T-helper 17 cell (primary cell): ENCODE measurements at regions not wholly inside any gene's neighbourhood (a gene's known extent, or its start where the extent isn't known, plus 50 kb on each side); places are given as distances from the start of the nearest gene placed in this dataset.
"Not testable (repeated sequence)": the region's sequence is repeated elsewhere in the genome, so short reads cannot be mapped to it uniquely, and the experiment has no call there.

Experiments
- ATAC-seq: fragments of 150-1000 bp; cut with Tn5 transposase; 2 replicates; pipeline ENCODE4 v1.10.0; 2021; ENCODE audit warnings: mild to moderate bottlenecking, moderate library complexity
- DNase-seq, 3 donors: peaks; one replicate each; pipeline versions ENCODE4 v3.0.0 to v3.0.0-alpha.2; 2020 to 2021
- H3K9me3 ChIP-seq: one replicate; pipeline ENCODE4 v1.7.0; 2013; ENCODE audit warnings: low read length, mild to moderate bottlenecking; ENCODE audit not compliant: control insufficient read depth, poor library complexity, severe bottlenecking
- H3K27ac Mint-ChIP-seq: one replicate; pipeline ENCODE4 v1.8.0; 2022; ENCODE audit warnings: mild to moderate bottlenecking, moderate library complexity, mixed read lengths
- H3K27me3 Mint-ChIP-seq: one replicate; pipeline ENCODE4 v1.8.0; 2022; ENCODE audit warnings: mixed read lengths
- H3K36me3 Mint-ChIP-seq: one replicate; pipeline ENCODE4 v1.8.0; 2022; ENCODE audit warnings: low read depth, mixed read lengths
- H3K4me1 Mint-ChIP-seq: one replicate; pipeline ENCODE4 v1.8.0; 2022; ENCODE audit warnings: mild to moderate bottlenecking, mixed read lengths
- H3K4me3 Mint-ChIP-seq: one replicate; pipeline ENCODE4 v1.8.0; 2022; ENCODE audit warnings: mild to moderate bottlenecking, moderate library complexity, mixed read lengths

- not testable (repeated sequence) for DNase-seq, H3K36me3 Mint-ChIP-seq, H3K4me3 Mint-ChIP-seq, H3K27ac Mint-ChIP-seq, H3K4me1 Mint-ChIP-seq, ATAC-seq, H3K27me3 Mint-ChIP-seq, H3K9me3 ChIP-seq
These were observed 312.3 kb downstream of the TUBA3C start for GRCh38 chr13:18869365-18869764.

GRCh38 chr13:18837986-18838629 is 343.5 kb downstream of the TUBA3C start:
- ATAC-seq, H3K27me3 Mint-ChIP-seq, H3K27ac Mint-ChIP-seq, H3K36me3 Mint-ChIP-seq, H3K4me1 Mint-ChIP-seq, H3K4me3 Mint-ChIP-seq, DNase-seq, H3K9me3 ChIP-seq: not testable (repeated sequence)

GRCh38 chr13:18837179-18837745 is 344.4 kb downstream of the TUBA3C start:
- H3K4me3 Mint-ChIP-seq, H3K9me3 ChIP-seq: not testable (repeated sequence)

GRCh38 chr13:18836371-18837178 is 345.0 kb downstream of the TUBA3C start:
- ATAC-seq, H3K36me3 Mint-ChIP-seq, H3K4me1 Mint-ChIP-seq, DNase-seq, H3K4me3 Mint-ChIP-seq, H3K27ac Mint-ChIP-seq, H3K9me3 ChIP-seq, H3K27me3 Mint-ChIP-seq: not testable (repeated sequence)

More at GRCh38 chr13:18837179-18837745, 344.4 kb downstream of the TUBA3C start:
- not testable (repeated sequence) for H3K27ac Mint-ChIP-seq, H3K4me1 Mint-ChIP-seq, DNase-seq, ATAC-seq, H3K27me3 Mint-ChIP-seq, H3K36me3 Mint-ChIP-seq

- not testable (repeated sequence) for ATAC-seq, DNase-seq, H3K27me3 Mint-ChIP-seq, H3K9me3 ChIP-seq, H3K4me3 Mint-ChIP-seq, H3K4me1 Mint-ChIP-seq, H3K27ac Mint-ChIP-seq, H3K36me3 Mint-ChIP-seq
These were observed 345.9 kb downstream of the TUBA3C start for GRCh38 chr13:18835754-18836153.

GRCh38 chr13:18824678-18825077 is 356.9 kb downstream of the TUBA3C start:
- H3K9me3 ChIP-seq, H3K27me3 Mint-ChIP-seq, ATAC-seq, H3K36me3 Mint-ChIP-seq, H3K4me1 Mint-ChIP-seq, H3K27ac Mint-ChIP-seq, DNase-seq, H3K4me3 Mint-ChIP-seq: not testable (repeated sequence)

GRCh38 chr13:18822655-18823639 is 358.7 kb downstream of the TUBA3C start:
- H3K4me1 Mint-ChIP-seq, DNase-seq, H3K9me3 ChIP-seq, H3K27me3 Mint-ChIP-seq, ATAC-seq, H3K4me3 Mint-ChIP-seq, H3K36me3 Mint-ChIP-seq, H3K27ac Mint-ChIP-seq: not testable (repeated sequence)

- not testable (repeated sequence) for H3K27me3 Mint-ChIP-seq, H3K27ac Mint-ChIP-seq, H3K9me3 ChIP-seq, H3K4me1 Mint-ChIP-seq, DNase-seq, ATAC-seq, H3K36me3 Mint-ChIP-seq, H3K4me3 Mint-ChIP-seq
These were observed 407.6 kb downstream of the TUBA3C start for GRCh38 chr13:18773988-18774387.

- not testable (repeated sequence) for H3K4me1 Mint-ChIP-seq, H3K27ac Mint-ChIP-seq, H3K9me3 ChIP-seq, ATAC-seq, H3K27me3 Mint-ChIP-seq, DNase-seq, H3K4me3 Mint-ChIP-seq, H3K36me3 Mint-ChIP-seq
These were observed 439.9 kb downstream of the TUBA3C start for GRCh38 chr13:18741696-18742095.

- Mint-ChIP-seq H3K27ac (no peak overlapping the region), H3K36me3 (no peaks in the 10 kb centered on the region), H3K27me3 (no peaks in the 10 kb centered on the region)
These were observed 442.3 kb downstream of the TUBA3C start for GRCh38 chr13:18739310-18739709.

GRCh38 chr13:18738086-18738485 is 443.5 kb downstream of the TUBA3C start:
- H3K27ac Mint-ChIP-seq, H3K4me1 Mint-ChIP-seq, H3K27me3 Mint-ChIP-seq, H3K4me3 Mint-ChIP-seq, ATAC-seq, H3K9me3 ChIP-seq, H3K36me3 Mint-ChIP-seq, DNase-seq: not testable (repeated sequence)

More at GRCh38 chr13:18739310-18739709, 442.3 kb downstream of the TUBA3C start:
- ATAC-seq (no peak), DNase-seq (no peak)
- Mint-ChIP-seq H3K4me3 (no peak overlapping the region), H3K4me1 (no peaks in the 10 kb centered on the region)
- H3K9me3 ChIP-seq = no peaks in the 10 kb centered on the region

- DNase-seq, ATAC-seq, H3K4me3 Mint-ChIP-seq, H3K36me3 Mint-ChIP-seq, H3K27me3 Mint-ChIP-seq, H3K9me3 ChIP-seq, H3K4me1 Mint-ChIP-seq, H3K27ac Mint-ChIP-seq: not testable (repeated sequence)
These were observed 454.5 kb downstream of the TUBA3C start for GRCh38 chr13:18727138-18727537.

- not testable (repeated sequence) for H3K9me3 ChIP-seq, H3K4me1 Mint-ChIP-seq, H3K4me3 Mint-ChIP-seq, H3K27ac Mint-ChIP-seq, DNase-seq, H3K27me3 Mint-ChIP-seq, ATAC-seq, H3K36me3 Mint-ChIP-seq
These were observed 455.1 kb downstream of the TUBA3C start for GRCh38 chr13:18726524-18726923.
